ENCODE measurements at regions not wholly inside any gene's neighbourhood (a gene's known extent, or its start where the extent isn't known, plus 50 kb on each side); places are given as distances from the start of the nearest gene placed in this dataset.

GRCh38 chr9:134227451-134228411 is 63.4 kb upstream of the RNU6ATAC start:
- Histone ChIP-seq H3K4me2 (ENCODE audit: low read length) (no peak overlapping the region), H3K9ac (ENCODE audit: low read length) (no peak overlapping the region), H3K36me3 (replicated peaks; ENCODE audit: low read depth, low read length) (no peaks in the 10 kb centered on the region), H4K20me1 (ENCODE audit: insufficient read depth, low read length) (no peaks in the 10 kb centered on the region), H2AFZ (ENCODE audit: low read depth, low read length) (no peak overlapping the region), H3K9me3 (ENCODE audit: insufficient read depth, low read length) (no peaks in the 10 kb centered on the region), H3K27me3 (ENCODE audit: low read depth, low read length) (peaks cover 38% of the 10 kb centered on the region), H3K27ac (ENCODE audit: low read length) (no peak overlapping the region), H3K4me1 (ENCODE audit: low read length) (no peaks in the 10 kb centered on the region), H3K4me3 (ENCODE audit: low read length) (no peak overlapping the region), H3K79me2 (ENCODE audit: low read length) (no peaks in the 10 kb centered on the region)
- no peak for TF ChIP-seq EZH2phosphoT487 (IDR thresholded peaks at IDR 0.05; ENCODE audit: low read depth)
- TF ChIP-seq CTCF (IDR thresholded peaks at IDR 0.05; ENCODE audit: low read depth, low read length), result no peak

DNA sequence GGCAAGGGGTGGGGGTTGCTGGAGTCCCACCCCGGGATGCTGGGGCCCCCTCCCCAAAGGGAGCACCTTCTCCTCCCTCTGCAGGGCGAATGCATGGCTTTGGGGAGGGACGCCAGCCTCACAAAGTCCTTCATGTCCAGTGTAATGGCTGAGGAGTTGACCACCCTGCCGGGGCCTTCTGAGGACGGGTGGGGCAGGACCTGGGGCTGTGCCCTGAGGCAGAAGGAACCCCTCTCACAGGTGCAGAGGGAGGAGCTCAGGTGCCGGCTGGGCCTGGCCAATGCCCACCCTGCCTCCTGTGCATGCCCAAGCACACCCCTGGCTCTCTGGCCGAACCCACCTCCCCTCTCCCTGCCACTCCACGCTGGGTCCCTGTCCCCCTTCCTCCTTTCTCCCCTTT is 64.3 kb upstream of the RNU6ATAC start:
- H4K20me1 ChIP-seq (ENCODE audit: insufficient read depth, low read length), result no peaks in the 10 kb centered on the region
- no peaks in the 10 kb centered on the region for H3K9me3 ChIP-seq (ENCODE audit: insufficient read depth, low read length)
- H3K36me3 ChIP-seq (replicated peaks; ENCODE audit: low read depth, low read length), result no peaks in the 10 kb centered on the region
- no peak overlapping the region for H2AFZ ChIP-seq (ENCODE audit: low read depth, low read length)
- H3K27ac ChIP-seq (ENCODE audit: low read length), result no peak overlapping the region
- no peaks in the 10 kb centered on the region for H3K4me1 ChIP-seq (ENCODE audit: low read length)
- no peak overlapping the region for H3K9ac ChIP-seq (ENCODE audit: low read length)
- H3K4me3 ChIP-seq (ENCODE audit: low read length), result no peak overlapping the region
- no peak overlapping the region for H3K4me2 ChIP-seq (ENCODE audit: low read length)
- H3K27me3 ChIP-seq (ENCODE audit: low read depth, low read length), result peaks cover 33% of the 10 kb centered on the region
- TF ChIP-seq EZH2phosphoT487 (IDR thresholded peaks at IDR 0.05; ENCODE audit: low read depth) (no peak), CTCF (IDR thresholded peaks at IDR 0.05; ENCODE audit: low read depth, low read length) (no peak)
- H3K79me2 ChIP-seq (ENCODE audit: low read length), result no peaks in the 10 kb centered on the region

DNA sequence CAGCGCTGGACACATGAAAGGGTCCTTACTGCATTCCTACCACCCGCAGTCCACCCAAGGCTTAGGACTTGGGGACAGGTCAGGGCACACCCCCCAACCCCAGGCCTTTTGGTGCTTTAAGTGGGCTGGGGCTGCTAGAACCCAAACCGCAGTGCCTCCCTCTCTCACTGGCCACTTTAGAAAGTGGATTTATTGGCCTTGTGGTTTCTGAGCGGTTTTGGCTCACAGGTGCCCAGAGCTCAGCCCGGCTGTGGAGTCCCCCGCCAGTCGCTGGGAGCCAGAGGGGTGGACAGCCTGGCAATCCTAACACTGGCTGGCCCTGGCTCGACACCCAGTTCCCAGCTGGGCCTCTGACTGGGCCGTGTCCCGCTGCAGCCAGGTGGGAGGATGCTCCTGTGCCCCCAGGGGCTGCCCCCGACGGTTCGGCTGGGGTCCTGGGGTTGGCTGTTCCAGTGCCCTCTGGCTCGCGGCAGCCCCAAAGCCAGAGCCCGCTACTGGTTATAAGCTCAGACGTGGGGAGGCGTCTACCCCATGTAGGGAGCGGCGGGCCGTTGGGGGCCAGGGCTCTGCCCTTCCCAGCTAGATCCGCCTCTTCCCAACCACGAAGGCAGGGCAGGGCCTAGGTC is 65.2 kb upstream of the RNU6ATAC start:
- H3K27me3 ChIP-seq (ENCODE audit: low read depth, low read length), result peaks cover 26% of the 10 kb centered on the region
- no peak overlapping the region for H3K27ac ChIP-seq (ENCODE audit: low read length)
- H3K36me3 ChIP-seq (replicated peaks; ENCODE audit: low read depth, low read length), result no peaks in the 10 kb centered on the region
- H4K20me1 ChIP-seq (ENCODE audit: insufficient read depth, low read length), result no peaks in the 10 kb centered on the region
- H3K4me1 ChIP-seq (ENCODE audit: low read length), result no peaks in the 10 kb centered on the region
- TF ChIP-seq CTCF (IDR thresholded peaks at IDR 0.05; ENCODE audit: low read depth, low read length) (no peak), EZH2phosphoT487 (IDR thresholded peaks at IDR 0.05; ENCODE audit: low read depth) (no peak)
- no peak overlapping the region for H3K4me2 ChIP-seq (ENCODE audit: low read length)
- H2AFZ ChIP-seq (ENCODE audit: low read depth, low read length), result no peak overlapping the region
- H3K79me2 ChIP-seq (ENCODE audit: low read length), result no peaks in the 10 kb centered on the region
- H3K4me3 ChIP-seq (ENCODE audit: low read length), result no peak overlapping the region
- H3K9me3 ChIP-seq (ENCODE audit: insufficient read depth, low read length), result no peaks in the 10 kb centered on the region
- H3K9ac ChIP-seq (ENCODE audit: low read length), result no peak overlapping the region
